ENCODE measurements at regions not wholly inside any gene's neighbourhood (a gene's known extent, or its start where the extent isn't known, plus 50 kb on each side); places are given as distances from the start of the nearest gene placed in this dataset.
"Not testable (repeated sequence)": the region's sequence is repeated elsewhere in the genome, so short reads cannot be mapped to it uniquely, and the experiment has no call there.

DNA sequence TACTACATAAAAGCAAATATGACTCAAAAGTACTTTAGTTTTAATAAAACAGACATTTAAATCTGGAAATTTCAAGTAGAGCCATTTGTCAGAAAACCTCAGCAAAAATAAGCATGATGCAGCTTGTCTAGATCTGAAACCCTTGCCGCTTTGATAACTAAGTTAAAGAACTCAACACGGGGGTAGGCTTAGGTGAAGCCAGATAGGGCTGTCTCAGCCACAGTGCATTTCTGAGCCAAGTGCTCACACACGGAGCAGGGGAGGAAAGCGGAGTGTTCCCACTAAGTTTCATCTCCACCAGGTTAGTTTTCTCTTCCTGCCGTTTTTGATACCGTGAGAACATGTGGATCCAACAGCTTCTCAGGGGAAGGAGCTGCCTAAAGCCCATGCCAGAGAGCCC lies 303.5 kb downstream of the BCL2L11 start:
- TF ChIP-seq, protein P1, sequence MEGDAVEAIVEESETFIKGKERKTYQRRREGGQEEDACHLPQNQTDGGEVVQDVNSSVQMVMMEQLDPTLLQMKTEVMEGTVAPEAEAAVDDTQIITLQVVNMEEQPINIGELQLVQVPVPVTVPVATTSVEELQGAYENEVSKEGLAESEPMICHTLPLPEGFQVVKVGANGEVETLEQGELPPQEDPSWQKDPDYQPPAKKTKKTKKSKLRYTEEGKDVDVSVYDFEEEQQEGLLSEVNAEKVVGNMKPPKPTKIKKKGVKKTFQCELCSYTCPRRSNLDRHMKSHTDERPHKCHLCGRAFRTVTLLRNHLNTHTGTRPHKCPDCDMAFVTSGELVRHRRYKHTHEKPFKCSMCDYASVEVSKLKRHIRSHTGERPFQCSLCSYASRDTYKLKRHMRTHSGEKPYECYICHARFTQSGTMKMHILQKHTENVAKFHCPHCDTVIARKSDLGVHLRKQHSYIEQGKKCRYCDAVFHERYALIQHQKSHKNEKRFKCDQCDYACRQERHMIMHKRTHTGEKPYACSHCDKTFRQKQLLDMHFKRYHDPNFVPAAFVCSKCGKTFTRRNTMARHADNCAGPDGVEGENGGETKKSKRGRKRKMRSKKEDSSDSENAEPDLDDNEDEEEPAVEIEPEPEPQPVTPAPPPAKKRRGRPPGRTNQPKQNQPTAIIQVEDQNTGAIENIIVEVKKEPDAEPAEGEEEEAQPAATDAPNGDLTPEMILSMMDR (IDR thresholded peaks at IDR 0.05), result not testable (repeated sequence)
- not testable (repeated sequence) for TF ChIP-seq ZFX (IDR thresholded peaks at IDR 0.05; ENCODE audit: borderline replicate concordance)

Measured in 22Rv1 (cell line).